ENCODE measurements at regions not wholly inside any gene's neighbourhood (a gene's known extent, or its start where the extent isn't known, plus 50 kb on each side); places are given as distances from the start of the nearest gene placed in this dataset.

- no peaks in the 10 kb centered on the region for H3K9me3 ChIP-seq (ENCODE audit: control insufficient read depth in 2 of 3, insufficient read depth in 1 of 3, low read length in 3 of 3)
- DNase-seq (no peak), FAIRE-seq (no peak)
- H3K27ac ChIP-seq (ENCODE audit: low read depth in 2 of 2, low read length in 2 of 2): no peak overlapping the region
- no peaks in the 10 kb centered on the region for H3K36me3 ChIP-seq (ENCODE audit: control insufficient read depth in 2 of 3, insufficient read depth in 3 of 3, low read length in 3 of 3)
- H3K4me1 ChIP-seq (ENCODE audit: control insufficient read depth in 2 of 3, insufficient read depth in 2 of 3, low read depth in 1 of 3, low read length in 3 of 3): peaks cover 0 to 5% (median 2%) of the 10 kb centered on the region in 3 donors
- intact Hi-C loops (cut with DNase I): no loop called here
- no peak overlapping the region for H3K4me3 ChIP-seq (ENCODE audit: low read length in 3 of 3)
- no peak overlapping the region for H3K9ac ChIP-seq (ENCODE audit: low read length in 3 of 3)
- no peak for TF ChIP-seq CTCF (IDR thresholded peaks at IDR 0.05; ENCODE audit: borderline replicate concordance, extremely low read depth, insufficient read depth)
- no peaks in the 10 kb centered on the region for H3K27me3 ChIP-seq (ENCODE audit: control insufficient read depth, insufficient read depth, low read length)
Measured at GRCh38 chr7:46205478-46205877, 284.4 kb upstream of the IGFBP3 start.

GRCh38 chr7:46203926-46204325 lies 282.9 kb upstream of the IGFBP3 start:
- TF ChIP-seq CTCF (IDR thresholded peaks at IDR 0.05; ENCODE audit: borderline replicate concordance, extremely low read depth, insufficient read depth): no peak

GRCh38 chr7:46202379-46202778 lies 281.3 kb upstream of the IGFBP3 start:
- intact Hi-C loops (cut with DNase I): no loop called here
- no peak overlapping the region for H3K27ac ChIP-seq (ENCODE audit: low read depth in 2 of 2, low read length in 2 of 2)
- H3K9me3 ChIP-seq (ENCODE audit: control insufficient read depth in 2 of 3, insufficient read depth in 1 of 3, low read length in 3 of 3): no peaks in the 10 kb centered on the region
- TF ChIP-seq CTCF (IDR thresholded peaks at IDR 0.05; ENCODE audit: borderline replicate concordance, extremely low read depth, insufficient read depth): no peak
- peaks cover 0 to 2% (median 0%) of the 10 kb centered on the region in 3 donors for H3K4me1 ChIP-seq (ENCODE audit: control insufficient read depth in 2 of 3, insufficient read depth in 2 of 3, low read depth in 1 of 3, low read length in 3 of 3)
- H3K27me3 ChIP-seq (ENCODE audit: control insufficient read depth, insufficient read depth, low read length): no peaks in the 10 kb centered on the region
- H3K36me3 ChIP-seq (ENCODE audit: control insufficient read depth in 2 of 3, insufficient read depth in 3 of 3, low read length in 3 of 3): no peaks in the 10 kb centered on the region
- no peak for FAIRE-seq
- peak in 1 of 5 donors; percentile 20 for DNase-seq
- H3K9ac ChIP-seq (ENCODE audit: low read length in 3 of 3): no peak overlapping the region
- no peak overlapping the region for H3K4me3 ChIP-seq (ENCODE audit: low read length in 3 of 3)

More at GRCh38 chr7:46203926-46204325, 282.9 kb upstream of the IGFBP3 start:
- H3K36me3 ChIP-seq (ENCODE audit: control insufficient read depth in 2 of 3, insufficient read depth in 3 of 3, low read length in 3 of 3): no peaks in the 10 kb centered on the region
- intact Hi-C loops (cut with DNase I): no loop called here
- peak in 4 of 5 donors; percentile 64 to 78 (median 71) for DNase-seq
- no peaks in the 10 kb centered on the region for H3K9me3 ChIP-seq (ENCODE audit: control insufficient read depth in 2 of 3, insufficient read depth in 1 of 3, low read length in 3 of 3)
- no peak overlapping the region for H3K4me3 ChIP-seq (ENCODE audit: low read length in 3 of 3)
- no peak for FAIRE-seq
- no peaks in the 10 kb centered on the region for H3K27me3 ChIP-seq (ENCODE audit: control insufficient read depth, insufficient read depth, low read length)
- peaks cover 0 to 5% (median 2%) of the 10 kb centered on the region in 3 donors for H3K4me1 ChIP-seq (ENCODE audit: control insufficient read depth in 2 of 3, insufficient read depth in 2 of 3, low read depth in 1 of 3, low read length in 3 of 3)
- H3K27ac ChIP-seq (ENCODE audit: low read depth in 2 of 2, low read length in 2 of 2): no peak overlapping the region
- H3K9ac ChIP-seq (ENCODE audit: low read length in 3 of 3): no peak overlapping the region

- no peak for TF ChIP-seq CTCF (IDR thresholded peaks at IDR 0.05; ENCODE audit: borderline replicate concordance, extremely low read depth, insufficient read depth)
- Histone ChIP-seq H3K4me1 (ENCODE audit: control insufficient read depth in 2 of 3, insufficient read depth in 2 of 3, low read depth in 1 of 3, low read length in 3 of 3) (peaks cover 0 to 2% (median 0%) of the 10 kb centered on the region in 3 donors), H3K27me3 (ENCODE audit: control insufficient read depth, insufficient read depth, low read length) (no peaks in the 10 kb centered on the region), H3K4me3 (ENCODE audit: low read length in 3 of 3) (no peak overlapping the region), H3K36me3 (ENCODE audit: control insufficient read depth in 2 of 3, insufficient read depth in 3 of 3, low read length in 3 of 3) (no peaks in the 10 kb centered on the region), H3K9me3 (ENCODE audit: control insufficient read depth in 2 of 3, insufficient read depth in 1 of 3, low read length in 3 of 3) (no peaks in the 10 kb centered on the region), H3K9ac (ENCODE audit: low read length in 3 of 3) (no peak overlapping the region), H3K27ac (ENCODE audit: low read depth in 2 of 2, low read length in 2 of 2) (no peak overlapping the region)
- DNase-seq (no peak), FAIRE-seq (no peak)
- intact Hi-C loops (cut with DNase I): no loop called here
Measured at GRCh38 chr7:46201961-46202360, 280.9 kb upstream of the IGFBP3 start.
